Smooth muscle cell (in vitro differentiated cells): ENCODE measurements at regions not wholly inside any gene's neighbourhood (a gene's known extent, or its start where the extent isn't known, plus 50 kb on each side); places are given as distances from the start of the nearest gene placed in this dataset.
"Not testable (repeated sequence)": the region's sequence is repeated elsewhere in the genome, so short reads cannot be mapped to it uniquely, and the experiment has no call there.

Source experiments
- DNase-seq: peaks from one replicate; lab custom pipeline; 2025; ENCODE audit not compliant: unreplicated experiment; lab: John Stamatoyannopoulos, UW
- H2AFZ ChIP-seq: fragments of 200-600 bp; sonication (generic); 2 replicates; pipeline ENCODE4 v1.6.0; 2016; ENCODE audit warnings: antibody characterized with exemption, low read depth, mild to moderate bottlenecking
- H3F3A ChIP-seq: fragments of 200-600 bp; sonication (generic); 2 replicates; pipeline ENCODE4 v1.6.0; 2017; ENCODE audit warnings: antibody characterized with exemption, low read depth
- H3K27ac ChIP-seq: fragments of 200-600 bp; sonication (generic); 2 replicates; pipeline ENCODE4 v1.5.1; 2016; ENCODE audit warnings: low read depth, mild to moderate bottlenecking
- H3K27me3 ChIP-seq: fragments of 200-600 bp; sonication (generic); 2 replicates; pipeline ENCODE4 v1.6.1; 2016; ENCODE audit warnings: low read depth, mild to moderate bottlenecking
- H3K36me3 ChIP-seq: fragments of 200-600 bp; sonication (generic); 2 replicates; pipeline ENCODE4 v1.5.1; 2016; ENCODE audit warnings: low read depth
- H3K4me1 ChIP-seq: fragments of 200-600 bp; sonication (generic); 2 replicates; pipeline ENCODE4 v1.5.1; 2016; ENCODE audit warnings: low read depth
- H3K4me2 ChIP-seq: fragments of 200-600 bp; sonication (generic); 2 replicates; pipeline ENCODE4 v1.6.0; 2016; ENCODE audit warnings: mild to moderate bottlenecking
- H3K4me3 ChIP-seq: fragments of 200-600 bp; sonication (generic); 2 replicates; pipeline ENCODE4 v1.5.1; 2016; ENCODE audit warnings: mild to moderate bottlenecking
- H3K79me2 ChIP-seq: fragments of 200-600 bp; sonication (generic); 2 replicates; pipeline ENCODE4 v1.6.0; 2016; ENCODE audit warnings: low read depth, mild to moderate bottlenecking
- H3K9ac ChIP-seq: fragments of 200-600 bp; sonication (generic); 2 replicates; pipeline ENCODE4 v1.6.0; 2016; ENCODE audit warnings: low read depth
- H3K9me3 ChIP-seq: fragments of 200-600 bp; sonication (generic); replicated peaks from 2 replicates; pipeline ENCODE4 v1.5.1; 2016; ENCODE audit warnings: low read depth
- H4K20me1 ChIP-seq: fragments of 200-600 bp; sonication (generic); 2 replicates; pipeline ENCODE4 v1.6.0; 2016; ENCODE audit warnings: low read depth
- CTCF ChIP-seq: fragments of 200-600 bp; sonication (generic); IDR thresholded peaks from 2 replicates; pipeline ENCODE4 v1.5.1; 2017; ENCODE audit warnings: borderline replicate concordance, mild to moderate bottlenecking, antibody characterized with exemption; ENCODE audit not compliant: insufficient read depth, poor library complexity, severe bottlenecking
- WGBS: methylation state at CpG from one replicate; pipeline ENCODE4 v1.1.7; 2016; ENCODE audit warnings: low lambda C conversion rate; 5-methylcytosine and 5-hydroxymethylcytosine counted together

- Histone ChIP-seq H3K36me3 (no peaks in the 10 kb centered on the region), H3K9me3 (no peaks in the 10 kb centered on the region), H3K4me2 (no peak overlapping the region), H2AFZ (no peak overlapping the region), H3F3A (no peaks in the 10 kb centered on the region), H3K27me3 (peaks cover 3% of the 10 kb centered on the region), H3K4me3 (no peak overlapping the region), H4K20me1 (no peaks in the 10 kb centered on the region), H3K9ac (no peak overlapping the region), H3K4me1 (no peaks in the 10 kb centered on the region), H3K27ac (no peak overlapping the region), H3K79me2 (no peaks in the 10 kb centered on the region)
- no peak for DNase-seq
- WGBS, result 94% methylated on average over 8 of the region's 8 CpGs
- TF ChIP-seq CTCF, result no peak
These were observed 118.5 kb upstream of the PHACTR3 start for GRCh38 chr20:59485576-59486454.

GRCh38 chr20:59488459-59488858 is 115.9 kb upstream of the PHACTR3 start:
- H3K4me2 ChIP-seq, H3K9me3 ChIP-seq, H3K36me3 ChIP-seq, H2AFZ ChIP-seq, H3K4me1 ChIP-seq, H3K4me3 ChIP-seq, H3K79me2 ChIP-seq, H3K9ac ChIP-seq, DNase-seq, H4K20me1 ChIP-seq, H3K27ac ChIP-seq, H3F3A ChIP-seq: not testable (repeated sequence)
- peaks cover 10% of the 10 kb centered on the region for H3K27me3 ChIP-seq
- 93% methylated on average over 6 of the region's 6 CpGs for WGBS

- not testable (repeated sequence) for H3K79me2 ChIP-seq, H3F3A ChIP-seq, H3K4me3 ChIP-seq, H3K4me1 ChIP-seq, H3K36me3 ChIP-seq, DNase-seq, H2AFZ ChIP-seq, H4K20me1 ChIP-seq, H3K9me3 ChIP-seq, H3K4me2 ChIP-seq, H3K27ac ChIP-seq, H3K9ac ChIP-seq
- 87% methylated on average over 18 of the region's 18 CpGs for WGBS
- H3K27me3 ChIP-seq, result peaks cover 11% of the 10 kb centered on the region
These were observed 113.9 kb upstream of the PHACTR3 start for GRCh38 chr20:59490196-59491004.

- 96% methylated on average over 6 of the region's 6 CpGs for WGBS
- Histone ChIP-seq H3K9ac (no peak overlapping the region), H3K9me3 (no peaks in the 10 kb centered on the region), H3K4me3 (no peak overlapping the region), H3K27ac (no peak overlapping the region), H3K4me1 (no peaks in the 10 kb centered on the region), H3K4me2 (no peak overlapping the region), H3K27me3 (peaks cover 16% of the 10 kb centered on the region), H3F3A (no peaks in the 10 kb centered on the region), H2AFZ (no peak overlapping the region), H3K36me3 (no peaks in the 10 kb centered on the region), H4K20me1 (no peaks in the 10 kb centered on the region), H3K79me2 (no peaks in the 10 kb centered on the region)
- no peak for TF ChIP-seq CTCF
- no peak for DNase-seq
These were observed 112.5 kb upstream of the PHACTR3 start for GRCh38 chr20:59491884-59492283.
